ACHN (cell line): ENCODE measurements at regions not wholly inside any gene's neighbourhood (a gene's known extent, or its start where the extent isn't known, plus 50 kb on each side); places are given as distances from the start of the nearest gene placed in this dataset.

Experiments used
- DNase-seq: peaks from one replicate; pipeline ENCODE4 v3.0.0-alpha.2; 2015
- in situ Hi-C: cut with HindIII; loops from 2 replicates; pipeline ENCODE4 v1.10.0; 2017; ENCODE audit warnings: low sequenced_read_pairs, low pct_ligation_motif_present, low pct_unique_long_range_greater_than_20kb

DNA sequence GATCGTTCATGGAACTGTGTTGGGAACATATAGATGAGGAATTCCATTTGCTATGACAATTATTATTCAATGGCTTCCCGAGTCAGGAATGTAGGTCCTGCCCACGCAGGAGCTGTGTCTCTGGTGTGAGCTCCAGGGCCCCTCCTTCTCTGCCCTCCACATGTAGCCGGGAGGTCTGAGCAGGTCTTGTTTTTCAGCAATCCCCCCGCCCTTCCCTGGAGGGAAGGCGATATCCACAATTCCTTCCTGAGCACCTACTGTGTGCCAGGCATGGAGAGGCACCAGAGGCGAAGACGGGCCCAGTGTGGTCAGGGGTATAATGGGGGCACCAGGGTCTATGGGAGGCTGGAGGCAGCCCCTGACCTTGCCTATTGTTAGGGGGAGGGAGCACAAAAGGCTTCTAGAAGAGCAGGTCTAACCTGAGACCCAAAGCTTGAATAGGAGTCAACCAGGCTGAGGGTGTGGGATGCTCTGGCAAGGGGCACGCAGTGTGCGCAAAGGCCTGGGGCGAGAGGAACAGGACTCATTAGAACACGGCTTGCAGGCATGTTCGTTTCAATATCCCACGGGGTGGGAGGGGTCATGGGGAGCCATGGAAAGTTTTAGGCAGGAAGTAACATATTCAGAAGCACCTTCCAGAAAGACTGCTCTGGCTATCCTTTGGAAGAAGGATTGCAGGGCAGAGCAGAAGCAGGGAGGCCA lies 154.9 kb downstream of the C9orf50 start:
- DNase-seq: no peak
- in situ Hi-C loops: no loop called here

DNA sequence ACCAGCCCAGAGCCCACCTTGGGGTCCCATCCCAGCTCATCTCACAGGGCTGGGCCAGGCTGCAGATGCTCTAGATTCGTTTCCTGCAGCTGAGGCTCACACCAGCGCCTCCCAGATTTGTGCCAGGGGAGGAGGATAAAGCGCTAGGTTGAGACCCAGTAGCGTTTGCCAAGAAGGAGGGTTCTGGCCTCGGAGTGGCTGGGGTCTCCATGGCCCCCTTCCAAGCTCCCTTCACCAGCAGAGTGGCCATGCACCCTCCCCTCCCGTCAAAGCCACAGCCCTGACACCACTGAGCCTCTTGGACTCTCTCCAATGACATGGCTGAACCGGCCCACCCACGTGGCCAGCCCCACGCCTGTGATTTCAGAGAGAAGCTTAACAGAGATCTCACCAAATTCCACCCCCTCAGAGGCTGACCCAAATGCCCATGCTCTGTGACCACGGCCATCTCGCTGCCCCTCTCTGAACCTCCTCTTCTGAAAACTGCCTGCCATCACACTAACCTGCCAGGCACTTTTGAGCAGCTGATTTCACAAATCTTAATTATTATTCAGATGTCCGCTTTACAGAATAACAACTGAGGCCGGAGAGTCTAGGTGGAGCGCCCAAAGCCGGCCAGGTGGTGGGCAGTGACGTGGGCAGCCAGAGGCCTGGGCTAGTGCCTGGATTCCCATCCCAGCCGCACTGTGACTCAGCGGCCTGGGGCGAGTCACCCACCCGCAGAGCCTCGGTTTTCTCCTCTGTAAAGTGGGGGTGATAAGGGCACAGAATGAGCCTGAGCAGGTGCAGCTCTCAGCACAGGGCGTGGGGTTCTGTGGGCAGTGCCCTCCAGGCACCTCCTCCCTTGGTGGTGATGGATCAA lies 155.7 kb downstream of the C9orf50 start:
- no peak for DNase-seq
- in situ Hi-C loops: no loop called here

DNA sequence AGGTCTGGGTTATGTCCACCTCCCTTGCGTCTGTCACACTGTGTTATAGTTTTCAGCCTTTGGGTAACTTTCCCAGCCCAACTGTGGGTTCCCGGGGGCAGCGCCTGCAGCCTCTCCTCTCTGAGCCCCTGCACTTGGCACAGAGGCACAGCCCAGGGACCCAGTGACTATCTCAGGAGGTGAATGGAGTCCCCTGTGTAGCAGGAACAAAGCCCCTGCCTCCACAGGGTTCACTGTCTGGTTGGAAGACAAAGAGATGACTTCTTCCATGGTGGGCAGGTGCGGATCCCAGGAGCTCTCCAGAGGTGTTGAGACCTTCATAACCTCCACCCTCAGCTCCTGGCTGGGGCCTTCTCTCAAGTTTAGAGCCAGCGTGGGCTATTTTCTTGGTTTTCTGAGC lies 156.9 kb downstream of the C9orf50 start:
- in situ Hi-C loops: no loop called here
- DNase-seq: no peak

DNA sequence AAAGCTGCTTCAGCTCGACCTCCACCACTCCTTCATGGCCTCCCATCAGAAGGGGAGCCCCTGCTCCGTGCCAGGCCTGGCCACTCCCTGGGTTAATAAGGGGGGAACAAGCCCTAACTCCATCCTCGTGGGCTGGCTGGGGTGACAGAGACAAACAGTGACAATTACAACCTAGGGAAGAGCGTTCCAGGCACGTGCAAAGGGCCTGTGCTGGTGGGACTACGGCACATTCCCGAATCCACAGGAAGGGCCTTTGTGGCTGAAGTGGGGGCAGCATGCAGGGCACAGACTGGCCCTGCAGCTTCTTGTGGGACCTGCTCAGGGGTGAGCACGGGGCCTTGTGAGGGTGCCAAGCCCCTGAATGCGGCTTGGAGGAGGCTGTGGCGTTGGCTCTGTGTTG lies 157.4 kb downstream of the C9orf50 start:
- in situ Hi-C loops: no loop called here

DNA sequence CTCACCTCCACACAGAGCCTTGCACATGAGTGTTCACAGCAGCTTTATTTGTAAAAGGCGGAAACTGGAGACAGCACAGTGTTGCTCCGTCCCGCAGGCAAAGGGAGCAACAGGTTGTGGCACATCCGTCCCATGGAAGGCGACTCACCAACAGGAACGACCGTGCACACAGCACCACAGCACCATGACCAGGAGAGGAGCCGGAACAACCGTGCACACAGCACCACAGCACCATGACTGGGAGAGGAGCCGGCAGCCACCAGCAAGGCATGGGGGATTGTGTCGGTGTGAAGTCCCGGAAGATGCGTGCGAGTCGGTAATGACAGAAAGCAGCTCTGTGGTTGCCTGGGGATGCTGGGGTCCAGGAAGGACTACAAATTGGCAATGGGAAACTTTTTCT lies 158.5 kb downstream of the C9orf50 start:
- in situ Hi-C loops: no loop called here

More for the DNA sequence above, 157.4 kb downstream of the C9orf50 start:
- DNase-seq: no peak

DNA sequence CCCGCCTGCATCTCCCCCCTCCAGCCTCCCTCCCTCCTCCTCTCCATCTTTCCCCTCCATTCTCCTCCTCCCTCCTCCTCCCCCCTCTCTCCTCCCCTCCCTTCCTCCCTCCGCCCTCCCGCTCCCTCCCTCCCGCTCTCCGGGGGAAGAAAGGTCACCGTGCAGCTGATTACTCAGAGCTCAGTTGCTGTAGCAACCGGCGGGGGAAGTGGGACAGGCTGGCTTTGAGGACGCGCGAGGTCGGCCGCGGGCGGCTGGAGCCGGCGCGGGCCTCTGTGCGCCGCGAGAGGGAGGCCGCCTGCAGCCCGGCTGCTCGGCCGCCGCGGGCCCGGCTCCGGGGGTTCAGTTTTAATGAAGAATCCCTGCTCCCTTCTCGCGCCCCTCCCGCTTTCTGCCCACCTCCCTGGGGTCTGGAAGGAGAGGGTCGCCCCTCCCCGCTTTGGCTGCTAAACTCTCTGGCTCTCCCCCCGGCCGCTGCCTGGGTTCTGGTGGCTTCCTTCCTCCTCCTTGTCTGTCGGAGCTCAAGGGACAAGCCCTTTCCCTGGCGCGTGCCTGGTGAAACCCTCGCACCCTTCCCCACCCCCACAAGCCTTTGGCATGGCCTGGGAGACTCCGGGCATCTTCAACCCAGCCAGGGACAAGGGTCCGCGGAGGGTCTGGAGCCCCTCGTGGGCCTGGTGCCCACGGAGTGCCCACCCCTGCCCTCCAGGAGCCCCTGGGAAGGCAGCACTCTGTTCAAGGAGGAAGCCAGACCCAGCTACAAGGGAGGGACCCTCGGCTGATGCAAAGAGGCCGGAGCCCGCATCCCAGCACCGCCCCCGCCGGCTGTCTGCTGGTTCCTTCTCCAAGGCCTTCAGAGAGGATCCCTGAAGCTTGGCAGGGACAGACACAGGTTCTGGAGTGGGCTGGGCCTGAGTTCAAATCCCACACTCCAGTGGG lies 160.3 kb downstream of the C9orf50 start:
- peak; percentile 96 for DNase-seq
- in situ Hi-C loops: no loop called here

More for the DNA sequence above, 158.5 kb downstream of the C9orf50 start:
- no peak for DNase-seq

DNA sequence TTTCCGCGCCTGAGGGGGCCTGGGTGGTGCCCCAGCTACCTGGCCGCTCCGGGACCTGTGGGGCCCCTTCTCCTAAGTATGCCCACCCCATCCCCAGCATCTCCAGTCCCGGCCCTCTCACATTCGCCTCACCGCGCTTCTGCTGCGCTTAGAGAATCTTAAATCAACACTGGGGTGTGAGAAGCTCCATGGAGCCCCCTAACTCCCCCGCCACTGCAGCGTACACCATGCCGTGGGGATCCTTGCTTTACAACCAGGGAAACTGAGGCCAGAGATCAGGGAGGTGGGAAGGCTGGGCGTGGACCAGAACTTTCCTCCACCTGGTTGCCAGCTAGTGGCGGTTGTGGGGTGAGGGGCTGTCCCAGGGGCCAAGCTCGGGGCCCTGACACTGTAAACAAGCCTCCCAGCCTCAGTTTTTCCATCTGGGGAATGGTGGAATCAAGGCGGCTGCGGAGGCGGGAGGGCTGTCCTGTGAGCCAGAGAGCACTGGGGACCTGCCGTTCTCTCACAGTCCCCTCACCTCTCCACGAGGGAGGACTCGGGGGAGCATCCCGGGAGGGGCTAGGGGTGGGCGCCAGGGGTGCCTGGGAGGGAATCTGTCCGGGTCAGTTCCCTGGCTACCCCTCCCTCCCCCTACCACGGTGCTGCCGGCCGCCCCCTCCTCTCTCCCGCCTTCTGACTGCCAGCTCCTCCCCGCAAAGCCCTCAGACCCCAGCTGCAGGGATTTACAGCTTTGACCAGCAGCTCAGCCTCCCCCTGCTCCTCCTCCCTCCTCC lies 161.2 kb downstream of the C9orf50 start:
- DNase-seq: no peak
- in situ Hi-C loops: no loop called here

DNA sequence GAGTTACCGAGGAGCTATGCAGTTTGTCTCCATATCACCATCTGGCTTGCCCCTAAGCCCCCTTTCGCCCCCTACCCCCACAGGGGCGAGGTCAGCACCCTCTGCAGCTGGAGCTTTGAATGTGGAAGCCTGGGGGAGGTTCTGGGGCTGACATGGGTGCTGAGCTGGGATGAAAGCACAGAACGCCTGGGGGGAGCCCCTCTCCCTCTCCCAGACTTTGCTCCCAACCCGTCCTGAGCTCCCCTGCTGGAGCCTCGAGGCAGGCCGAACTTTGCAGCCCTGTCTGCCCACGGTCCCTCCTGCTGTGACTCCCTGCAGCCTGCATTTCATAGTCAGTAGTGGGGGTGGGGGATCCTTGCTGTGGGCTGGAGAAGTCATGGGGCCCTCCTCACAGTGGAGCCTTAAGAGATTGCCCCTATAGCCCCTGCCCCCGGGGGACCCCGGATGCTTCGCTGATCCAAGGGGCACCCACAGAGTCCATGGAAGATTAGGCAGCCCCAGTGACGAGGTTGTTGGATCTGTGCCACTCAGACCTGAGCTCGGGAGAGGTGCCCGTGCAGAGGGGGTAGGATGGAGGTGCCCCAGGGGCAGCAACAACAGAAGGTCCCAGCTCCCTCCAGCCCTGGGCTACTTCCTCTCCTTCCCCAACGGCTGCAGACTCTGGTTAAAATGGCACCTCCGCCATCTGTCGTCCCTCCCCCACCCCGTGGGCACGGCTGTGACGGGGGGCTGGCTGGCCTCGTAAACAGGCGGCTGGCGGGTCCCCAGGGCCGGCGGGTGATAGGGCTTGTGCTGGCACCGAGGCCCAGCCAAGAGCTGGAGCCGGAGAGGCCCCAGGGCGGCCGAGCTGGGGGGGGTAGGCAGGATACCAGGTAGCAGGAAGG lies 162.0 kb downstream of the C9orf50 start:
- in situ Hi-C loops: no loop called here
- no peak for DNase-seq

DNA sequence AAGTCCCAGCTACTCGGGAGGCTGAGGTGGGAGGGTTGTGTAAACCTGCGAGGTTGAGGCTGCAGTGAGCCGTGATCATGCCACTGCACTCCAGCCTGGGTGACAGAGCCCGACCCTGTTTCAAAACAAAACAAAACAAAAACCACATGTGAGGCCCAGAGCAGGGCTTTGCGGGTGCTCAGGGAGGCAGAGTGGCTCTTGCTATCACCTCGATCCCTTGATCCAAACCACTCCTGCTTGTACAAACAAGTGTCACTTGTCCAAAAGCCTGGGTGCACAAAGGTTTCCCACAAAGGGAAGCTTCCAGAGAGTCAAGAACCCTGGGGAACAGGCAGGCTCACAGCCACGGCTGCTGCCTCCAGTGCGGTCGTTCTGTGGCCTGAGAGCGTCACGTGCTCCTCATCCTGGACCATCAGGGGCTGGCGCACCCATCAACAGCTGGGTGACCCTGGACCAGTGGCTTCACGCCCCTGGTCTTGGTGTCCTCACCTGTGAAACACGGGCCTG lies 162.7 kb downstream of the C9orf50 start:
- in situ Hi-C loops: no loop called here
- no peak for DNase-seq

DNA sequence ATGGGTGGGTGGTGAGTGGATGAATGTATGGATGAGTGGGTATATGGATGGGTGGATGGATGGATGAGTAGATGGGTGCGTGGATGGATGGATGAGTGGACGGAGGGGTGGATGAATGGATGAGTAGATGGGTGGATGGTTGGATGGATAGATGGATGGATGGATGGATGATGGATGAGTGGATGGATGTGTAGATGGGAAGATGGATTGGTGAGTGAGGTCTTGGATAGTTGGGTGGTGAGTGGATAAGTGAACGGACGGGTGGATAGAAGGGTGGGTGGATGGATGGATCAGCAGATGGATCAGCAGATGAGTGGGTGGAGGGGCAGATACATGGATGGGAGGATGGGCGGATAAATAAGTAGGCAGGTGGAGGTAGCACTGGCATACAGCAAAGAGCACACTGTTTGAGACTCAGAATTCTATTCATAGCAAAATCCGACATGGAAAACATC lies 163.5 kb downstream of the C9orf50 start:
- no peak for DNase-seq
- in situ Hi-C loops: no loop called here

DNA sequence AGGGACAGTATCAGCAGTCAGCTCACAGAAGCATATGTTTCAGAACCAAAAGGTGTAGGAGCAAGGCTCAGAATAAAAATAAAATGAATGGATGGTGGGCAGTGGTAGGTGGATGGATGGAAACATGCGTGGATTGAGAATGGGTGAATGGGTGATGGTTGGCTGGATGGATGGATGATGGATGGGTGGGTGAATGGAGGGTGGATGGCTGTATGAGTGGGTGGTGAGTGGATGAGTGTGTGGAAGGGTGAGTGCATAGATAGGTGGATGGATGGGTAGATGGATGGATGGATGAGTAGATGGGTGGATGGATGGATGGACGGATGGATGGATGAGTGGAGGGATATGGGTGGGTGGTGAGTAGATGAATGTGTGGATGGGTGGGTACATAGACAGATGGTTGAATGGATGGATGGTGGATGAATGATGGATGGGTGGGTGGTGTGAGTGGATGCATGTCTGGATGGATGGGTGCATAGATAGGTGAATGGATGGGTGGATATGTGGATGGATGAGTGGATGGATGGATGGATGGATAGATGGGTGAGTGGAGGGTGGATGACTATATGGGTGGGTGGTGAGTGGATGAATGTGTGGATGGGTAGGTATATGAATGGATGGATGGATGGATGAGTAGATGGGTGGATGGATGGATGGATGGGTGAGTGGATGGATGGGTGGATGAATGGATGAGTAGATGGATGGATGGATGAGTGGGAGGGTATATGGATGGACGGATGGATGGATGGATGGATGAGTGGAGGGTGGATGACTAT lies 164.2 kb downstream of the C9orf50 start:
- in situ Hi-C loops: no loop called here
- DNase-seq: no peak

DNA sequence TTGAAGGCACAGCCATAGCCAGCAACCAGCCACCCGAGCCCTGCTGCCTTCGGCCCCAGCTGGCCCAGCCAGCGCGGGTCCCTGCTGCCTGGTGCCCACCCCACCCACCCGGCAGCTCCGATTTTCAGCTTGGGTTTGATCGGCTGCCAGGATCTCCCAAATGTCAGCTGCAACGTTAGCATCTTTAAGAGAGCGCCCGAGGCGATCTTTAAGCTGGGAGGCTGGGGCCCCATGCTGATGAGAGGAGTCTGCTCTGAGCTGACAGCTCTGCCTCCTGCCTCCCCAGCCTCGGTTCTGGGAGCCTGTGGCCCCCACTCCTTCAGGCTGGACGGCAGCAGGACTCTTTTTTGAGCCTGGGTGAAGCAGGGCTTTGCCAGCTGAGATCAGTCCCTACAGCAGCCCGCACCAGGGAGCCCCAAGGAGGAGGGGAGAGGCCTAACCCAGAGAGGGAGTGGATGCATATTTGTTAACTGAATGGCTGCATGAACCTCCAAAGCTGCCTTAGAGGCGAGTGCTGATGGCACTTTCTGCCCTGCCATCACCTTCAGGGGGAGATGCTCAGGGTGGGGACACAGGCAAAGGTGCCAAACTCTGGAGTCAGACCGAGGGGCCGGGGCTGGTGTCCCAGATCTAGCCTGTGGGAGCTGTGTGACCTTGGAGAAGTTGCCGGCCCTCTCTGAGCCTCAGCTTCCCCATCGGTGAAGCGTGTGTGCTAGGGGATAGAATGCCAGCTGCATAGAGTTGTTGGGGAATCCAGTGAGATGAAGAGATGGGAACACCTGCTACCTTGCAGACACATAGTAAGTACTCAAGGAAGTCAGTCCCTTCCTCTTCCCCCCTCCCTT lies 165.5 kb downstream of the C9orf50 start:
- in situ Hi-C loops: no loop called here
- no peak for DNase-seq

DNA sequence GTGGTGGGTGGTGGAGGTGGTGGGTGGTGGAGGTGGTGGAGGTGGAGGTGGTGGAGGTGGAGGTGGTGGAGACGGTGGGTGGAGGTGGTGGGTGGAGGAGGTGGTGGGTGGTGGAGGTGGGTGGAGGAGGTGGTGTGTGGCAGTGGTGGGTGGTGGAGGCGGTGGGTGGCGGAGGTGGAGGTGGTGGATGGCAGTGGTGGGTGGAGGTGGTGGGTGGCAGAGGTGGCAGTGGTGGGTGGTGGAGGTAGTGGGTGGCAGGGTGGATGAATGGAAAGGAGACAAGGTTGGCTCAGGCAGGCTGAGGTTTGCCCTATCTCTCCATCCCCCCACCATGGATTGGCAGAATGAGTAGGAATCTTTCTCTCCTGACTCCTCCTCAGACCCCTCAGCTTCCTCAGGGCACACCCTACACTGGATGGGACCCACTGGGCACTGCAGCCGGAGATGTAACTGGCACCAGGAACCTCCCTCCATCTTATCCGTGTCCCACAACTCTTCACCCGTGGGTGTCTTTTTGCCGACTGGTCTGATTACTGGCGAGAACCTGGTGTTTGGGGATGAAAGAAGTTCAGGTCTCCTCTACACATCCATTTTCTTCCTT lies 166.3 kb downstream of the C9orf50 start:
- in situ Hi-C loops: no loop called here

DNA sequence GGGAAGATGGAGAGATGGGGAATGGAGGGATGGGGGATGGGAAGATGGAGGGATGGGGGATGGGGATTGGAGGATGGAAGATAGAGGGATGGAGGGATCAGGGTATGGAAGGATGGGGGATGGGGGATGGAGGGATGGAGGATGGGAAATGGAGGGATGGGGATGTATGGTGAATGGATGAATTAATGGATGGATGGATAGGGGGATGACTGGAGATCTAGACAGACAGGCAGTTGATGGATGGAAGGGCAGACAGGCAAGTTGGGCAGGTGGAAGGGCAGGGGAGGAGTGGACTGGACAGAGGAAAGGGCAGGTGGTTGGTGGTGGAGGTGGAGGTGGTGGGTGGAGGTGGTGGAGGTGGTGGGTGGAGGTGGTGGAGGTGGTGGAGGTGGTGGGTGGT lies 167.2 kb downstream of the C9orf50 start:
- in situ Hi-C loops: no loop called here
- no peak for DNase-seq

More for the DNA sequence above, 166.3 kb downstream of the C9orf50 start:
- DNase-seq: no peak

DNA sequence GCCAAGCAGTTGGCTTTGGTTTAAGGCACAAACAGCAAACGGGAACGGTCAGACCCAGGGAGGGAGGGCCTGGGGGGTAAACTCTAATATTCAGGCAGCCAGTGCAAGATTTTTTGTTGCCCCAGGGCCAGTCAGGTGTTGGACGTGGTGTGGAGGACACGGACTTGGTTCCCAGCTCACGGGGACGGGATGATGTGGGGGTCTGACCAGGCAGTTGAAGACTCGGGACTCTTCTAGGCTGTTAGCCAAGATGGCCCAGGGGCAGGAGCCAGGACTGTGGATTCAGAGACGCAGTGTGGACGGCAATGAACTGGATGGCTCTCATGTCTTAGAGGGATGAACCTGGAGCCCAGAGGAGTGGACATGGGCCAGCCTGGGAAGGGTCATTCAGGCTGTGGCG lies 169.2 kb downstream of the C9orf50 start:
- in situ Hi-C loops: no loop called here
- DNase-seq: no peak
